Esophagus muscularis mucosa (tissue), 4 donors: ENCODE measurements at regions not wholly inside any gene's neighbourhood (a gene's known extent, or its start where the extent isn't known, plus 50 kb on each side); places are given as distances from the start of the nearest gene placed in this dataset.

Experiments used
- DNase-seq: peaks from one replicate; pipeline ENCODE4 v3.0.0-alpha.2; 2017; ENCODE audit errors: extremely low spot score
- H3K27ac ChIP-seq, 4 donors: fragments of 200-600 bp; sonication (generic); replicated peaks in 1 of 4; 1 replicate in 3 of 4; 2 replicates in 1 of 4; pipeline ENCODE4 v1.5.1; 2016 to 2019; ENCODE audit warnings: mild to moderate bottlenecking in 1 of 4
- H3K27me3 ChIP-seq, 4 donors: fragments of 200-600 bp; sonication (generic); one replicate each; pipeline versions ENCODE4 v1.5.1 to v1.6.0; 2016 to 2019
- H3K36me3 ChIP-seq, 4 donors: fragments of 200-600 bp; sonication (generic); one replicate each; pipeline ENCODE4 v1.5.1; 2016 to 2019
- H3K4me1 ChIP-seq, 4 donors: fragments of 200-600 bp; sonication (generic); one replicate each; pipeline ENCODE4 v1.5.1; 2016 to 2019
- H3K4me3 ChIP-seq, 4 donors: fragments of 200-600 bp; sonication (generic); 1 replicate in 2 of 4; 2 replicates in 2 of 4; pipeline ENCODE4 v1.5.1; 2016 to 2019; ENCODE audit warnings: mild to moderate bottlenecking in 4 of 4, moderate library complexity in 1 of 4
- H3K9me3 ChIP-seq, 4 donors: fragments of 200-600 bp; sonication (generic); 1 replicate in 3 of 4; 2 replicates in 1 of 4; pipeline ENCODE4 v1.5.1; 2016 to 2019
- CTCF ChIP-seq, 3 experiments: fragments of 200-600 bp in 2 of 3; fragments of 450-650 bp in 1 of 3; sonication (generic) in 2 of 3; IDR thresholded peaks; one replicate each; pipeline ENCODE4 v1.5.1; 2017 to 2019; ENCODE audit warnings: antibody characterized with exemption in 3 of 3, mild to moderate bottlenecking in 2 of 3, moderate library complexity in 1 of 3
- EP300 ChIP-seq: sonication (generic); formaldehyde crosslinking; IDR thresholded peaks from one replicate; pipeline ENCODE4 v1.6.1; 2017; ENCODE audit warnings: antibody characterized with exemption
- POLR2A ChIP-seq: fragments of 450-650 bp; IDR thresholded peaks from one replicate; pipeline ENCODE4 v1.6.1; 2017; ENCODE audit warnings: antibody characterized with exemption, moderate library complexity, mild to moderate bottlenecking, low read depth
- POLR2AphosphoS5 ChIP-seq, 2 donors: sonication (generic); formaldehyde crosslinking; IDR thresholded peaks; one replicate each; pipeline ENCODE4 v1.6.1; 2017; ENCODE audit warnings: antibody characterized with exemption in 2 of 2
- WGBS: methylation state at CpG from one replicate; pipeline ENCODE4 v1.1.5; 2018; 5-methylcytosine and 5-hydroxymethylcytosine counted together
- intact Hi-C: fragments of 100-400 bp; cut with DNase I; formaldehyde crosslinking; loops from one replicate; pipeline ENCODE4 v1.15.1; 2023

DNA sequence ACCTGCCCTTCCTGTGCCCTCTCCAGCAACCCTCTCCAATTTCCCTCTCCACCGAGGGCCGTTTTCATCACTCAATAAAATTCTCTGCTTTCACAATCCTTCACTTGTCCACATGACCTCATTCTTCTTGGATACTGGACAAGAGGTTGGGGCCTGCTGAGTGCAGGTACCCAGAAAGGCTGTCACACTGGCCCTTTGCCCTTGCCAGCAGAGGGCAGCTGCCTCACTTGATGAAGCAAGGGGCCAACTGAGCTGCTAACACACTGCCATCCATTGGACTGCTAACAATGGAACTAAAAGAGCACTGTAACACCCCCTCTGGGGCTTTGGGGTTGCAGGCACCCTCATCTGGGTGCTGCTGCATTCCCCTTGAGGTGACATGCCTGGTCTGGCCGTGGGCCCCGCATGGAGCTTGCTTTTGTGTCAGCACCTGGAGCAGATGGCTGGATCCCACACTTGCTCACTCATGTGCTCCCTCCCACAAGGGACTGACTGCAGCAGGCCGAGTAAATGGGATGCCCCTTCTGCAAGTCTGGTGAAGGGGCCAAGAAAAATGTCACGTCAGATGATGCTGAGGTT is 308.1 kb upstream of the ADCY2 start:
- Histone ChIP-seq H3K27ac (no peak overlapping the region), H3K36me3 (no peaks in the 10 kb centered on the region), H3K27me3 (no peaks in the 10 kb centered on the region), H3K4me1 (no peaks in the 10 kb centered on the region), H3K9me3 (no peaks in the 10 kb centered on the region), H3K4me3 (no peak overlapping the region)
- TF ChIP-seq CTCF (IDR thresholded peaks at IDR 0.05): no peak
- no peak for TF ChIP-seq EP300
- no peak for TF ChIP-seq POLR2A
- TF ChIP-seq POLR2AphosphoS5 (IDR thresholded peaks at IDR 0.05): no peak
- intact Hi-C loops: no loop called here
- 84% methylated on average over 4 of the region's 6 CpGs for WGBS
- DNase-seq: no peak

GRCh38 chr5:7088849-7089248 is 307.1 kb upstream of the ADCY2 start:
- Histone ChIP-seq H3K4me1 (no peaks in the 10 kb centered on the region), H3K9me3 (no peaks in the 10 kb centered on the region), H3K27ac (no peak overlapping the region), H3K4me3 (no peak overlapping the region), H3K36me3 (no peaks in the 10 kb centered on the region), H3K27me3 (peaks cover 0 to 5% (median 0%) of the 10 kb centered on the region in 4 donors)
- 30% methylated on average over 3 of the region's 3 CpGs for WGBS
- no peak for DNase-seq
- intact Hi-C loops: no loop called here
- TF ChIP-seq POLR2AphosphoS5 (IDR thresholded peaks at IDR 0.05): no peak
- no peak for TF ChIP-seq EP300
- no peak for TF ChIP-seq CTCF (IDR thresholded peaks at IDR 0.05)
- no peak for TF ChIP-seq POLR2A

DNA sequence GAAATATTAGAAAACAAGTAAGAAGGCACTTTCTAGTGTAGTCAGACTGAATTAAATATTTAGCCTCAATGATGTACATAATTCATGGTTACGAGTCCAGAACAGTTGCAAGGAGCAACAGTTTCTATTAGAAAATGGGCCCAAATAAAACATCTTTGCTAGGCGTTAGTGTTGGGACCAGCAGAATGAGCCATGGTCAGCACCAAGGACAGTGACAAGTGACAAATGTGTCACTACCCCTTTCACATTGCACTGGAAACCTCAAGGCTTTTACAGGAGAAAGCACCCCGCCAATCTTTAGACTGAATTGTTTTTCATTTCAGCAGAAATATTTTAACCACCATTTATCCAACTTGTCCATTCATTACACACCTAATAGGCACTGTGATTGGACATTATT is 301.3 kb upstream of the ADCY2 start:
- H3K4me1 ChIP-seq: no peaks in the 10 kb centered on the region
- peaks cover 0 to 6% (median 0%) of the 10 kb centered on the region in 4 donors for H3K27me3 ChIP-seq
- no peaks in the 10 kb centered on the region for H3K36me3 ChIP-seq
- 40% methylated on average over 3 of the region's 3 CpGs for WGBS
- intact Hi-C loops: no loop called here
- H3K27ac ChIP-seq: no peak overlapping the region
- no peak overlapping the region for H3K4me3 ChIP-seq
- TF ChIP-seq CTCF (IDR thresholded peaks at IDR 0.05): no peak
- TF ChIP-seq POLR2AphosphoS5 (IDR thresholded peaks at IDR 0.05): no peak
- TF ChIP-seq EP300: no peak
- H3K9me3 ChIP-seq: no peaks in the 10 kb centered on the region
- no peak for DNase-seq

GRCh38 chr5:7096294-7096693 is 299.6 kb upstream of the ADCY2 start:
- Histone ChIP-seq H3K9me3 (no peaks in the 10 kb centered on the region), H3K4me1 (no peaks in the 10 kb centered on the region), H3K27me3 (peaks cover 0 to 6% (median 0%) of the 10 kb centered on the region in 4 donors), H3K27ac (no peak overlapping the region), H3K4me3 (no peak overlapping the region), H3K36me3 (no peaks in the 10 kb centered on the region)
- intact Hi-C loops: no loop called here
- WGBS: 93% methylated on average over 2 of the region's 2 CpGs
- no peak for DNase-seq
- TF ChIP-seq EP300 (no peak), CTCF (IDR thresholded peaks at IDR 0.05) (no peak), POLR2A (no peak), POLR2AphosphoS5 (IDR thresholded peaks at IDR 0.05) (no peak)

GRCh38 chr5:7105358-7105757 is 290.6 kb upstream of the ADCY2 start:
- H3K4me3 ChIP-seq: no peak overlapping the region
- no peaks in the 10 kb centered on the region for H3K36me3 ChIP-seq
- H3K4me1 ChIP-seq: no peaks in the 10 kb centered on the region
- no peaks in the 10 kb centered on the region for H3K27me3 ChIP-seq
- no peak overlapping the region for H3K27ac ChIP-seq
- DNase-seq: no peak
- intact Hi-C loops: no loop called here
- TF ChIP-seq POLR2AphosphoS5 (IDR thresholded peaks at IDR 0.05): no peak
- TF ChIP-seq EP300: no peak
- 65% methylated on average over 5 of the region's 5 CpGs for WGBS
- no peaks in the 10 kb centered on the region for H3K9me3 ChIP-seq
